ENCODE measurements at regions not wholly inside any gene's neighbourhood (a gene's known extent, or its start where the extent isn't known, plus 50 kb on each side); places are given as distances from the start of the nearest gene placed in this dataset.

GRCh38 chr21:39036581-39036980, 146.7 kb downstream of the PSMG1 start:
- H3K4me3 Mint-ChIP-seq: no peak overlapping the region
- peaks cover 14% of the 10 kb centered on the region for H3K4me1 Mint-ChIP-seq
- Histone ChIP-seq H2AFZ (no peak overlapping the region), H4K20me1 (replicated peaks; ENCODE audit: insufficient read depth) (no peaks in the 10 kb centered on the region), H3K4me3 (no peak overlapping the region), H3K36me3 (ENCODE audit: insufficient read depth) (no peaks in the 10 kb centered on the region), H3K79me2 (replicated peaks; ENCODE audit: insufficient read depth) (no peaks in the 10 kb centered on the region), H3F3A (replicated peaks; ENCODE audit: low read depth) (no peaks in the 10 kb centered on the region), H3K27me3 (ENCODE audit: insufficient read depth) (no peaks in the 10 kb centered on the region), H3K4me1 (ENCODE audit: insufficient read depth) (no peaks in the 10 kb centered on the region), H3K4me2 (no peak overlapping the region), H3K27ac (ENCODE audit: low read depth) (no peak overlapping the region), H3K9me2 (ENCODE audit: insufficient read depth) (0 out of 2 replicates have a peak, but pooled peaks cover under 1% of the 10 kb centered on the region)
- H3K27ac Mint-ChIP-seq: no peak overlapping the region
- H3K36me3 Mint-ChIP-seq (ENCODE audit: low read depth): peaks cover 2% of the 10 kb centered on the region; the same call in 1 of the 3 replicates
- TF ChIP-seq ZNF331 (CRISPR knock-in tag; IDR thresholded peaks at IDR 0.05; ENCODE audit: low read depth): no peak
- TF ChIP-seq, protein P1, sequence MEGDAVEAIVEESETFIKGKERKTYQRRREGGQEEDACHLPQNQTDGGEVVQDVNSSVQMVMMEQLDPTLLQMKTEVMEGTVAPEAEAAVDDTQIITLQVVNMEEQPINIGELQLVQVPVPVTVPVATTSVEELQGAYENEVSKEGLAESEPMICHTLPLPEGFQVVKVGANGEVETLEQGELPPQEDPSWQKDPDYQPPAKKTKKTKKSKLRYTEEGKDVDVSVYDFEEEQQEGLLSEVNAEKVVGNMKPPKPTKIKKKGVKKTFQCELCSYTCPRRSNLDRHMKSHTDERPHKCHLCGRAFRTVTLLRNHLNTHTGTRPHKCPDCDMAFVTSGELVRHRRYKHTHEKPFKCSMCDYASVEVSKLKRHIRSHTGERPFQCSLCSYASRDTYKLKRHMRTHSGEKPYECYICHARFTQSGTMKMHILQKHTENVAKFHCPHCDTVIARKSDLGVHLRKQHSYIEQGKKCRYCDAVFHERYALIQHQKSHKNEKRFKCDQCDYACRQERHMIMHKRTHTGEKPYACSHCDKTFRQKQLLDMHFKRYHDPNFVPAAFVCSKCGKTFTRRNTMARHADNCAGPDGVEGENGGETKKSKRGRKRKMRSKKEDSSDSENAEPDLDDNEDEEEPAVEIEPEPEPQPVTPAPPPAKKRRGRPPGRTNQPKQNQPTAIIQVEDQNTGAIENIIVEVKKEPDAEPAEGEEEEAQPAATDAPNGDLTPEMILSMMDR (conservative IDR thresholded peaks at IDR 0.05; ENCODE audit: low read depth in 2 of 2): no peak
- no peak for TF ChIP-seq POLR2AphosphoS5 (IDR thresholded peaks at IDR 0.05; ENCODE audit: low read depth)
- ATAC-seq (no peak), DNase-seq (ENCODE audit: low spot score) (no peak)
- peaks cover 10% of the 10 kb centered on the region for H3K27me3 Mint-ChIP-seq (ENCODE audit: insufficient read depth, low read depth, poor library complexity)
- H3K9me3 Mint-ChIP-seq: no peaks in the 10 kb centered on the region

DNA sequence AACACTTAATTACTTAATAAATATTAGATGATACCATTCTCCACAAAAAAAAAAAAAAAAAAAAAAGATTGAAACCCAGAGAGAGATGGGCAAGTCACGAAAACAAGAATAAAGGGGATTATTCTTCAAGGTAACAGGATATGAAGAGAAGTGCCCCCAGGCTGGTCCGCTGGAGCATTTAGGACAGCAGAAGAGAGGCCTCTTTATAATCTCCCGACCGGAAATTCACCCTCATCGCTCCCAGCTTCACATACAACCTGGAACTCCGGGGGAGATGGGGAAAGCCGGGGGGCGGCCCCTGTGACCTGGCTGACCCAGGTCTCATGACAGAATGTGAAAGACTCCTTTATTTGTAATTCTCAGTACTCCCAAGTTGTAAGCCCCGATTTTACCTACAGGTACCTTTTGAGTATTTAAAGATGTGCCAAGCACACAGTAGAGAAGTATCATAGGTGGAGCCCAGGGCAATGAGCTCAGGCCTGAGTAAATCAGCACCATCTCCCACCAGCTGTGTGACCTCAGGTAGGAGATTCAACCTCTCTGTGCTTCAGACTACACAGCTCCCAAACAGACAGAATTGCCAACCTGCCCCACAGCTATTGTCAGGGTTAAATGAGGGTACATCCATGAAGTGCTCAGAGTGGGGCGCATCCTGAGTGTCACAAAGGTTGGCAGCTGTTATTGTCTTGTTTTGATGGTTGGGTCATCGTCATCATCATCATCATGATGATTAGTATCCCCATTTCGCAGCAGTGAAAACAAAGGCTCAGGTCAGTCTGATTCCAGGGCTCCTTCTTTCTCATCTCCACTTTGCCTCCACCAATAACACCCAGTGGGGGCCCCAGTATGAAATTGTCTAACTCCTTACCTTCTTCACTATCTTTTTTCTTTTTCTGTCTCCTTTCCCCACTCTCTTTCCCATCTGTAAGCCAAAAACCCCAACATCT, 148.4 kb downstream of the PSMG1 start:
- Histone ChIP-seq H3F3A (replicated peaks; ENCODE audit: low read depth) (no peaks in the 10 kb centered on the region), H3K36me3 (ENCODE audit: insufficient read depth) (no peaks in the 10 kb centered on the region), H3K4me1 (ENCODE audit: insufficient read depth) (peaks cover 10% of the 10 kb centered on the region), H4K20me1 (replicated peaks; ENCODE audit: insufficient read depth) (no peaks in the 10 kb centered on the region), H3K27ac (ENCODE audit: low read depth) (no peak overlapping the region), H3K9me2 (ENCODE audit: insufficient read depth) (0 out of 2 replicates have a peak, but pooled peaks cover 3% of the 10 kb centered on the region), H3K4me2 (no peak overlapping the region), H3K27me3 (ENCODE audit: insufficient read depth) (no peaks in the 10 kb centered on the region), H3K4me3 (no peak overlapping the region), H3K79me2 (replicated peaks; ENCODE audit: insufficient read depth) (no peaks in the 10 kb centered on the region), H2AFZ (peak overlapping the region; percentile 90; the same call in 1 of the 2 replicates)
- Mint-ChIP-seq H3K4me1 (peaks cover 25% of the 10 kb centered on the region), H3K4me3 (no peak overlapping the region), H3K27me3 (ENCODE audit: insufficient read depth, low read depth, poor library complexity) (peaks cover 8% of the 10 kb centered on the region), H3K9me3 (no peaks in the 10 kb centered on the region; the same call in 2 of the 3 replicates), H3K27ac (no peak overlapping the region), H3K36me3 (ENCODE audit: low read depth) (peaks cover 4% of the 10 kb centered on the region; the same call in 1 of the 3 replicates)
- no peak for ATAC-seq
- DNase-seq (ENCODE audit: low spot score): no peak
- TF ChIP-seq, protein P2, sequence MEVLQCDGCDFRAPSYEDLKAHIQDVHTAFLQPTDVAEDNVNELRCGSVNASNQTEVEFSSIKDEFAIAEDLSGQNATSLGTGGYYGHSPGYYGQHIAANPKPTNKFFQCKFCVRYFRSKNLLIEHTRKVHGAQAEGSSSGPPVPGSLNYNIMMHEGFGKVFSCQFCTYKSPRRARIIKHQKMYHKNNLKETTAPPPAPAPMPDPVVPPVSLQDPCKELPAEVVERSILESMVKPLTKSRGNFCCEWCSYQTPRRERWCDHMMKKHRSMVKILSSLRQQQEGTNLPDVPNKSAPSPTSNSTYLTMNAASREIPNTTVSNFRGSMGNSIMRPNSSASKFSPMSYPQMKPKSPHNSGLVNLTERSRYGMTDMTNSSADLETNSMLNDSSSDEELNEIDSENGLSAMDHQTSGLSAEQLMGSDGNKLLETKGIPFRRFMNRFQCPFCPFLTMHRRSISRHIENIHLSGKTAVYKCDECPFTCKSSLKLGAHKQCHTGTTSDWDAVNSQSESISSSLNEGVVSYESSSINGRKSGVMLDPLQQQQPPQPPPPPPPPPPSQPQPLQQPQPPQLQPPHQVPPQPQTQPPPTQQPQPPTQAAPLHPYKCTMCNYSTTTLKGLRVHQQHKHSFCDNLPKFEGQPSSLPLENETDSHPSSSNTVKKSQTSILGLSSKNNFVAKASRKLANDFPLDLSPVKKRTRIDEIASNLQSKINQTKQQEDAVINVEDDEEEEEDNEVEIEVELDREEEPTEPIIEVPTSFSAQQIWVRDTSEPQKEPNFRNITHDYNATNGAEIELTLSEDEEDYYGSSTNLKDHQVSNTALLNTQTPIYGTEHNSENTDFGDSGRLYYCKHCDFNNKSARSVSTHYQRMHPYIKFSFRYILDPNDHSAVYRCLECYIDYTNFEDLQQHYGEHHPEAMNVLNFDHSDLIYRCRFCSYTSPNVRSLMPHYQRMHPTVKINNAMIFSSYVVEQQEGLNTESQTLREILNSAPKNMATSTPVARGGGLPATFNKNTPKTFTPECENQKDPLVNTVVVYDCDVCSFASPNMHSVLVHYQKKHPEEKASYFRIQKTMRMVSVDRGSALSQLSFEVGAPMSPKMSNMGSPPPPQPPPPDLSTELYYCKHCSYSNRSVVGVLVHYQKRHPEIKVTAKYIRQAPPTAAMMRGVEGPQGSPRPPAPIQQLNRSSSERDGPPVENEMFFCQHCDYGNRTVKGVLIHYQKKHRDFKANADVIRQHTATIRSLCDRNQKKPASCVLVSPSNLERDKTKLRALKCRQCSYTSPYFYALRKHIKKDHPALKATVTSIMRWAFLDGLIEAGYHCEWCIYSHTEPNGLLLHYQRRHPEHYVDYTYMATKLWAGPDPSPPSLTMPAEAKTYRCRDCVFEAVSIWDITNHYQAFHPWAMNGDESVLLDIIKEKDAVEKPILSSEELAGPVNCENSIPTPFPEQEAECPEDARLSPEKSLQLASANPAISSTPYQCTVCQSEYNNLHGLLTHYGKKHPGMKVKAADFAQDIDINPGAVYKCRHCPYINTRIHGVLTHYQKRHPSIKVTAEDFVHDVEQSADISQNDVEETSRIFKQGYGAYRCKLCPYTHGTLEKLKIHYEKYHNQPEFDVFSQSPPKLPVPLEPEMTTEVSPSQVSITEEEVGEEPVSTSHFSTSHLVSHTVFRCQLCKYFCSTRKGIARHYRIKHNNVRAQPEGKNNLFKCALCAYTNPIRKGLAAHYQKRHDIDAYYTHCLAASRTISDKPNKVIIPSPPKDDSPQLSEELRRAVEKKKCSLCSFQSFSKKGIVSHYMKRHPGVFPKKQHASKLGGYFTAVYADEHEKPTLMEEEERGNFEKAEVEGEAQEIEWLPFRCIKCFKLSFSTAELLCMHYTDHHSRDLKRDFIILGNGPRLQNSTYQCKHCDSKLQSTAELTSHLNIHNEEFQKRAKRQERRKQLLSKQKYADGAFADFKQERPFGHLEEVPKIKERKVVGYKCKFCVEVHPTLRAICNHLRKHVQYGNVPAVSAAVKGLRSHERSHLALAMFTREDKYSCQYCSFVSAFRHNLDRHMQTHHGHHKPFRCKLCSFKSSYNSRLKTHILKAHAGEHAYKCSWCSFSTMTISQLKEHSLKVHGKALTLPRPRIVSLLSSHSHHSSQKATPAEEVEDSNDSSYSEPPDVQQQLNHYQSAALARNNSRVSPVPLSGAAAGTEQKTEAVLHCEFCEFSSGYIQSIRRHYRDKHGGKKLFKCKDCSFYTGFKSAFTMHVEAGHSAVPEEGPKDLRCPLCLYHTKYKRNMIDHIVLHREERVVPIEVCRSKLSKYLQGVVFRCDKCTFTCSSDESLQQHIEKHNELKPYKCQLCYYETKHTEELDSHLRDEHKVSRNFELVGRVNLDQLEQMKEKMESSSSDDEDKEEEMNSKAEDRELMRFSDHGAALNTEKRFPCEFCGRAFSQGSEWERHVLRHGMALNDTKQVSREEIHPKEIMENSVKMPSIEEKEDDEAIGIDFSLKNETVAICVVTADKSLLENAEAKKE (CRISPR knock-in tag; IDR thresholded peaks at IDR 0.05): no peak
- no peak for TF ChIP-seq EZH2phosphoT487 (IDR thresholded peaks at IDR 0.05; ENCODE audit: unreplicated experiment)
- TF ChIP-seq, protein P1 (conservative IDR thresholded peaks at IDR 0.05; ENCODE audit: low read depth in 2 of 2): no peak
- TF ChIP-seq POLR2AphosphoS5 (IDR thresholded peaks at IDR 0.05; ENCODE audit: low read depth): no peak
- TF ChIP-seq ZNF331 (CRISPR knock-in tag; IDR thresholded peaks at IDR 0.05; ENCODE audit: low read depth): no peak
- TF ChIP-seq EZH2 (IDR thresholded peaks at IDR 0.05; ENCODE audit: low read depth, unreplicated experiment): no peak
- TF ChIP-seq STAT1 (IDR thresholded peaks at IDR 0.05; ENCODE audit: unreplicated experiment): no peak
- no peak for TF ChIP-seq ZNF114 (CRISPR knock-in tag; IDR thresholded peaks at IDR 0.05)
